ENCODE measurements at regions not wholly inside any gene's neighbourhood (a gene's known extent, or its start where the extent isn't known, plus 50 kb on each side); places are given as distances from the start of the nearest gene placed in this dataset.

- TF ChIP-seq HNRNPL (IDR thresholded peaks at IDR 0.05; ENCODE audit: low read depth, low read length) = no peak
- no peak for TF ChIP-seq ZBED1 (IDR thresholded peaks at IDR 0.05)
- no peak for TF ChIP-seq KLF6 (CRISPR knock-in tag; IDR thresholded peaks at IDR 0.05; ENCODE audit: borderline replicate concordance)
- no peak for TF ChIP-seq FUS (optimal IDR thresholded peaks at IDR 0.05; ENCODE audit: low read depth, low read length)
Observed at GRCh38 chr11:109350091-109350490, 71.9 kb upstream of the C11orf87 start (continued).

GRCh38 chr11:109362059-109362458, 59.9 kb upstream of the C11orf87 start:
- in situ Hi-C loops (cut with MboI) = no loop called here
- CTCF ChIA-PET (ENCODE audit: low intra/inter-chr PET ratio) = no interaction called here
- POLR2A ChIA-PET = no interaction called here
- Histone ChIP-seq H3K27ac (ENCODE audit: extremely low read depth, low read depth, low read length) (no peak overlapping the region), H3K36me3 (ENCODE audit: control insufficient read depth, insufficient read depth, low read length) (no peaks in the 10 kb centered on the region), H3K27me3 (ENCODE audit: control insufficient read depth in 2 of 2, insufficient read depth in 2 of 2, low read length in 2 of 2) (no peaks in the 10 kb centered on the region), H3K4me3 (no peak overlapping the region), H3K9me3 (replicated peaks; ENCODE audit: control insufficient read depth, insufficient read depth, low read depth, low read length) (0 out of 2 replicates have a peak, but pooled peaks cover 4% of the 10 kb centered on the region), H3K9me1 (ENCODE audit: control insufficient read depth, insufficient read depth, low read length) (no peaks in the 10 kb centered on the region), H4K20me1 (replicated peaks; ENCODE audit: control insufficient read depth, insufficient read depth, low read length) (no peaks in the 10 kb centered on the region), H3K4me1 (replicated peaks in 1 of 2; ENCODE audit: control insufficient read depth in 2 of 2, insufficient read depth in 2 of 2, low read length in 2 of 2) (no peaks in the 10 kb centered on the region), H3K79me2 (ENCODE audit: control insufficient read depth, insufficient read depth, low read length) (no peaks in the 10 kb centered on the region), H3K4me2 (ENCODE audit: insufficient read depth, low read length) (no peak overlapping the region), H3K9ac (ENCODE audit: insufficient read depth in 1 of 2, low read depth in 2 of 2, low read length in 2 of 2) (no peak overlapping the region), H2AFZ (ENCODE audit: low read depth, low read length) (no peak overlapping the region)
- DNase-seq (ENCODE audit: extremely low read depth in 1 of 4, low spot score in 3 of 4) (no peak), FAIRE-seq (no peak), ATAC-seq (no peak)
- no peak for TF ChIP-seq MCM3 (IDR thresholded peaks at IDR 0.05)
- 3% methylated on average over 3 of the region's 3 CpGs for WGBS (ENCODE audit: insufficient coverage, low coverage, missing lambda C conversion rate)
- intact Hi-C loops (cut with micrococcal nuclease) = no loop called here
- no TSS peak for BruUV-seq (replicated peaks)

DNA sequence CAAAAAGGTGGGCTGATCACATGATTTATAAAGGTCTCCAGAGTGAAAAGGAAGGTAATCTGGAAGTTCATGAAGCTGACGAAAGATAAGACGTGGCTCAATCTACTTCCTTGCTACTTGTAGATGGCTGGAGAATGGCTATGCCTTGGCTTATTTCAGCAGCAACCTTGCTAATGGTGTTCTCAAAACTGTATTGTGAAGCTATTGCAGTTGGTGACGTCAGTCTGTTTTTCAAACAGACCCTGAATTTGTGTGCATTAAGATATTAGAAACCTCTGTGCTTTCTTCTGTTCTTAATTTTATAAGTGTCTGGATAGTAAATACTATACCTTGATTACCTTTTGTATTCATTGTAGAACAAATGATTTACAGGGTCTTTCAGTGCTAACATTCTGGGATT, 58.3 kb upstream of the C11orf87 start:
- FAIRE-seq = no peak
- BruUV-seq (replicated peaks) = no TSS peak
- no peak for ATAC-seq
- H3K4me1 ChIP-seq (replicated peaks in 1 of 2; ENCODE audit: control insufficient read depth in 2 of 2, insufficient read depth in 2 of 2, low read length in 2 of 2) = no peaks in the 10 kb centered on the region
- no peaks in the 10 kb centered on the region for H3K9me1 ChIP-seq (ENCODE audit: control insufficient read depth, insufficient read depth, low read length)
- no peaks in the 10 kb centered on the region for H3K36me3 ChIP-seq (ENCODE audit: control insufficient read depth, insufficient read depth, low read length)
- H3K9ac ChIP-seq (ENCODE audit: insufficient read depth in 1 of 2, low read depth in 2 of 2, low read length in 2 of 2) = no peak overlapping the region
- no peak overlapping the region for H3K4me3 ChIP-seq
- H4K20me1 ChIP-seq (replicated peaks; ENCODE audit: control insufficient read depth, insufficient read depth, low read length) = no peaks in the 10 kb centered on the region
- H2AFZ ChIP-seq (ENCODE audit: low read depth, low read length) = no peak overlapping the region
- H3K4me2 ChIP-seq (ENCODE audit: insufficient read depth, low read length) = no peak overlapping the region
- ChIA-PET POLR2A (no interaction called here), CTCF (ENCODE audit: low intra/inter-chr PET ratio) (no interaction called here)
- H3K27ac ChIP-seq (ENCODE audit: extremely low read depth, low read depth, low read length) = no peak overlapping the region
- H3K9me3 ChIP-seq (replicated peaks; ENCODE audit: control insufficient read depth, insufficient read depth, low read depth, low read length) = 0 out of 2 replicates have a peak, but pooled peaks cover 4% of the 10 kb centered on the region
- no peak for DNase-seq (ENCODE audit: extremely low read depth in 1 of 4, low spot score in 3 of 4)
- in situ Hi-C loops (cut with MboI) (no loop called here), intact Hi-C loops (cut with micrococcal nuclease) (no loop called here)
- no peaks in the 10 kb centered on the region for H3K27me3 ChIP-seq (ENCODE audit: control insufficient read depth in 2 of 2, insufficient read depth in 2 of 2, low read length in 2 of 2)
- H3K79me2 ChIP-seq (ENCODE audit: control insufficient read depth, insufficient read depth, low read length) = no peaks in the 10 kb centered on the region
- 2% methylated on average over 3 of the region's 3 CpGs for WGBS (ENCODE audit: insufficient coverage, low coverage, missing lambda C conversion rate)
- TF ChIP-seq KDM2B (CRISPR knock-in tag; IDR thresholded peaks at IDR 0.05) (no peak), ZNF584 (CRISPR knock-in tag; IDR thresholded peaks at IDR 0.05; ENCODE audit: low read depth) (no peak), NFRKB (IDR thresholded peaks at IDR 0.05; ENCODE audit: low read depth) (no peak), HOMEZ (CRISPR knock-in tag; IDR thresholded peaks at IDR 0.05) (no peak), IRF2 (CRISPR knock-in tag; IDR thresholded peaks at IDR 0.05) (no peak)
- TF ChIP-seq, protein P1, sequence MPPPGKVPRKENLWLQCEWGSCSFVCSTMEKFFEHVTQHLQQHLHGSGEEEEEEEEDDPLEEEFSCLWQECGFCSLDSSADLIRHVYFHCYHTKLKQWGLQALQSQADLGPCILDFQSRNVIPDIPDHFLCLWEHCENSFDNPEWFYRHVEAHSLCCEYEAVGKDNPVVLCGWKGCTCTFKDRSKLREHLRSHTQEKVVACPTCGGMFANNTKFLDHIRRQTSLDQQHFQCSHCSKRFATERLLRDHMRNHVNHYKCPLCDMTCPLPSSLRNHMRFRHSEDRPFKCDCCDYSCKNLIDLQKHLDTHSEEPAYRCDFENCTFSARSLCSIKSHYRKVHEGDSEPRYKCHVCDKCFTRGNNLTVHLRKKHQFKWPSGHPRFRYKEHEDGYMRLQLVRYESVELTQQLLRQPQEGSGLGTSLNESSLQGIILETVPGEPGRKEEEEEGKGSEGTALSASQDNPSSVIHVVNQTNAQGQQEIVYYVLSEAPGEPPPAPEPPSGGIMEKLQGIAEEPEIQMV (tag; conservative IDR thresholded peaks at IDR 0.05; ENCODE audit: low read depth) = no peak
